OCI-LY1 (cell line): ENCODE measurements at regions not wholly inside any gene's neighbourhood (a gene's known extent, or its start where the extent isn't known, plus 50 kb on each side); places are given as distances from the start of the nearest gene placed in this dataset.

Experiments used
- H2AFZ ChIP-seq: fragments of 200-600 bp; sonication (generic), shearing (Covaris generic); 2 replicates; pipeline ENCODE4 v1.6.0; 2014; ENCODE audit warnings: antibody characterized with exemption, mild to moderate bottlenecking, low read length
- H3F3A ChIP-seq: fragments of 200-600 bp; sonication (generic), shearing (Covaris generic); 2 replicates; pipeline ENCODE4 v1.6.0; 2014; ENCODE audit warnings: mild to moderate bottlenecking, antibody characterized with exemption, low read length, moderate library complexity; ENCODE audit not compliant: insufficient read depth
- H3K27ac ChIP-seq: fragments of 200-600 bp; sonication (generic); 2 replicates; pipeline ENCODE4 v1.5.1; 2014; ENCODE audit warnings: low read length, mixed run types, mild to moderate bottlenecking, low read depth; ENCODE audit not compliant: poor library complexity, severe bottlenecking
- H3K27me3 ChIP-seq: fragments of 200-600 bp; sonication (generic); 2 replicates; pipeline ENCODE4 v1.6.0; 2014; ENCODE audit warnings: antibody characterized with exemption, mild to moderate bottlenecking, low read length, moderate library complexity; ENCODE audit not compliant: insufficient read depth
- H3K36me3 ChIP-seq: fragments of 200-600 bp; sonication (generic); 2 replicates; pipeline ENCODE4 v1.6.1; 2014; ENCODE audit warnings: mild to moderate bottlenecking, antibody characterized with exemption, low read length, moderate library complexity, mixed read lengths; ENCODE audit not compliant: insufficient read depth
- H3K4me1 ChIP-seq: fragments of 200-600 bp; sonication (generic); 2 replicates; pipeline ENCODE4 v1.5.1; 2014; ENCODE audit warnings: mild to moderate bottlenecking, low read length, moderate library complexity; ENCODE audit not compliant: insufficient read depth, severe bottlenecking
- H3K4me2 ChIP-seq: fragments of 200-600 bp; sonication (generic), shearing (Covaris generic); 2 replicates; pipeline ENCODE4 v1.6.1; 2014; ENCODE audit warnings: low read length
- H3K4me3 ChIP-seq: fragments of 200-600 bp; sonication (generic); 2 replicates; pipeline ENCODE4 v1.5.1; 2014; ENCODE audit warnings: low read length, low read depth, mild to moderate bottlenecking, mixed read lengths; ENCODE audit not compliant: poor library complexity, severe bottlenecking
- H3K79me2 ChIP-seq: fragments of 200-600 bp; shearing (Covaris generic); 2 replicates; pipeline ENCODE4 v1.6.1; 2016; ENCODE audit warnings: mixed run types, low read length, mixed read lengths; ENCODE audit not compliant: insufficient read depth
- H3K9ac ChIP-seq: fragments of 200-600 bp; sonication (generic), shearing (Covaris generic); 2 replicates; pipeline ENCODE4 v1.6.1; 2014; ENCODE audit warnings: mild to moderate bottlenecking, low read length, mixed read lengths
- H3K9me2 ChIP-seq: fragments of 200-600 bp; sonication (generic), shearing (Covaris generic); 2 replicates; pipeline ENCODE4 v1.6.1; 2014; ENCODE audit warnings: low read depth, mild to moderate bottlenecking, low read length, mixed read lengths
- H3K9me3 ChIP-seq: fragments of 200-600 bp; shearing (Covaris generic); 2 replicates; pipeline ENCODE4 v1.6.1; 2014; ENCODE audit warnings: low read length, mixed read lengths
- H4K20me1 ChIP-seq: fragments of 200-600 bp; sonication (generic), shearing (Covaris generic); 2 replicates; pipeline ENCODE4 v1.6.0; 2016; ENCODE audit warnings: mild to moderate bottlenecking, low read length; ENCODE audit not compliant: insufficient read depth
- EZH2 ChIP-seq: fragments of 200-600 bp; sonication (generic), shearing (Covaris generic); IDR thresholded peaks from 2 replicates; pipeline ENCODE4 v1.8.0; 2017; ENCODE audit warnings: borderline replicate concordance, mixed run types, mild to moderate bottlenecking, antibody characterized with exemption, low read length, moderate library complexity, mixed read lengths
- TF ChIP-seq, protein P1 (sequence below): fragments of 200-600 bp; sonication (generic), shearing (Covaris generic); IDR thresholded peaks from 2 replicates; pipeline ENCODE4 v1.5.1; 2017; ENCODE audit warnings: mild to moderate bottlenecking, antibody characterized with exemption, low read length, moderate library complexity, mixed read lengths

DNA sequence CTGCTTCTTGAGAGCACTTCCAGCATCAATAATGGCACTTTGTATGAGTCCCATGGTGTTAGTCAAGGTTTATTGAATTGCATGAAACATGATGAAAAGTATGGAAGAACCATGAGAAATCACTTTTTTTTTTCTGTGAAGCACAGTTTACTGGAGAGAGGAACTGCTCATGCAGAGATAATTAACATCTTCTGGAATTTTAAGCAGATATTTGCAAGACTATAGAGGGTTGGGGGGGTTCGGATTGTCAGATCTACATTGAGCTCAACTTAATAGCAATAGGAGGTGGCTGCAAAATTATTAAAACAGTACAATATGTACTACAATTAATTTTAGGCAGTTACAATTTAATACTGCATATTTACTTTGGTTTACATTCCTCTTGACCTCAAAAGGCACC, 204.4 kb upstream of the CDH10 start:
- TF ChIP-seq, protein P1, sequence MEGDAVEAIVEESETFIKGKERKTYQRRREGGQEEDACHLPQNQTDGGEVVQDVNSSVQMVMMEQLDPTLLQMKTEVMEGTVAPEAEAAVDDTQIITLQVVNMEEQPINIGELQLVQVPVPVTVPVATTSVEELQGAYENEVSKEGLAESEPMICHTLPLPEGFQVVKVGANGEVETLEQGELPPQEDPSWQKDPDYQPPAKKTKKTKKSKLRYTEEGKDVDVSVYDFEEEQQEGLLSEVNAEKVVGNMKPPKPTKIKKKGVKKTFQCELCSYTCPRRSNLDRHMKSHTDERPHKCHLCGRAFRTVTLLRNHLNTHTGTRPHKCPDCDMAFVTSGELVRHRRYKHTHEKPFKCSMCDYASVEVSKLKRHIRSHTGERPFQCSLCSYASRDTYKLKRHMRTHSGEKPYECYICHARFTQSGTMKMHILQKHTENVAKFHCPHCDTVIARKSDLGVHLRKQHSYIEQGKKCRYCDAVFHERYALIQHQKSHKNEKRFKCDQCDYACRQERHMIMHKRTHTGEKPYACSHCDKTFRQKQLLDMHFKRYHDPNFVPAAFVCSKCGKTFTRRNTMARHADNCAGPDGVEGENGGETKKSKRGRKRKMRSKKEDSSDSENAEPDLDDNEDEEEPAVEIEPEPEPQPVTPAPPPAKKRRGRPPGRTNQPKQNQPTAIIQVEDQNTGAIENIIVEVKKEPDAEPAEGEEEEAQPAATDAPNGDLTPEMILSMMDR, result no peak
- TF ChIP-seq EZH2, result no peak
- Histone ChIP-seq H2AFZ (no peak overlapping the region), H3K79me2 (no peaks in the 10 kb centered on the region), H3K9me2 (no peaks in the 10 kb centered on the region), H3K36me3 (no peaks in the 10 kb centered on the region), H3K9ac (no peak overlapping the region), H4K20me1 (no peaks in the 10 kb centered on the region), H3K27ac (no peak overlapping the region), H3K9me3 (no peaks in the 10 kb centered on the region), H3K4me2 (no peak overlapping the region), H3K4me1 (no peaks in the 10 kb centered on the region), H3K27me3 (no peaks in the 10 kb centered on the region), H3K4me3 (no peak overlapping the region), H3F3A (no peaks in the 10 kb centered on the region)

- H3K9ac ChIP-seq, result no peak overlapping the region
- H3K36me3 ChIP-seq, result no peaks in the 10 kb centered on the region
- no peak overlapping the region for H3K4me3 ChIP-seq
- no peaks in the 10 kb centered on the region for H3F3A ChIP-seq
- no peaks in the 10 kb centered on the region for H3K9me2 ChIP-seq
- H3K9me3 ChIP-seq, result no peaks in the 10 kb centered on the region
- no peak overlapping the region for H3K4me2 ChIP-seq
- no peak overlapping the region for H3K27ac ChIP-seq
- H4K20me1 ChIP-seq, result no peaks in the 10 kb centered on the region
- no peak overlapping the region for H2AFZ ChIP-seq
- no peaks in the 10 kb centered on the region for H3K27me3 ChIP-seq
- H3K79me2 ChIP-seq, result no peaks in the 10 kb centered on the region
- no peaks in the 10 kb centered on the region for H3K4me1 ChIP-seq
- TF ChIP-seq EZH2, result no peak
- TF ChIP-seq, protein P1, result no peak
Measured at GRCh38 chr5:24831989-24832388, 187.2 kb upstream of the CDH10 start.

GRCh38 chr5:24823625-24824024, 178.8 kb upstream of the CDH10 start:
- Histone ChIP-seq H3K4me3 (no peak overlapping the region), H3K9me2 (no peaks in the 10 kb centered on the region), H3K36me3 (no peaks in the 10 kb centered on the region), H4K20me1 (no peaks in the 10 kb centered on the region), H3K9ac (no peak overlapping the region), H3K9me3 (no peaks in the 10 kb centered on the region), H3K27me3 (no peaks in the 10 kb centered on the region), H3K4me1 (no peaks in the 10 kb centered on the region), H3K27ac (no peak overlapping the region), H3K79me2 (no peaks in the 10 kb centered on the region), H2AFZ (no peak overlapping the region), H3K4me2 (no peak overlapping the region), H3F3A (no peaks in the 10 kb centered on the region)
- TF ChIP-seq, protein P1, result no peak
- no peak for TF ChIP-seq EZH2
